ENCODE measurements at regions not wholly inside any gene's neighbourhood (a gene's known extent, or its start where the extent isn't known, plus 50 kb on each side); places are given as distances from the start of the nearest gene placed in this dataset.

- TF ChIP-seq PPARA (CRISPR knock-in tag; IDR thresholded peaks at IDR 0.05; ENCODE audit: borderline replicate concordance) (no peak), ZFP30 (CRISPR knock-in tag; IDR thresholded peaks at IDR 0.05) (no peak), TSHZ2 (CRISPR knock-in tag; IDR thresholded peaks at IDR 0.05) (no peak), CREB5 (CRISPR knock-in tag; IDR thresholded peaks at IDR 0.05; ENCODE audit: low read depth) (no peak), ARNTL (CRISPR knock-in tag; IDR thresholded peaks at IDR 0.05; ENCODE audit: borderline replicate concordance, low read depth) (no peak)
These were observed 150.6 kb downstream of the MN1 start for GRCh38 chr22:27650985-27651384.
